ENCODE measurements at regions not wholly inside any gene's neighbourhood (a gene's known extent, or its start where the extent isn't known, plus 50 kb on each side); places are given as distances from the start of the nearest gene placed in this dataset.

- peak; percentile 60 for ATAC-seq
- H3K27ac ChIP-seq (ENCODE audit: low read length): peak overlapping the region; percentile 33; the same call in 1 of the 2 replicates
- TF ChIP-seq EZH2 (IDR thresholded peaks at IDR 0.05; ENCODE audit: low read length, unreplicated experiment): no peak
- TF ChIP-seq EZH2phosphoT487 (IDR thresholded peaks at IDR 0.05; ENCODE audit: borderline replicate concordance, low read length): no peak
- TF ChIP-seq, protein P1, sequence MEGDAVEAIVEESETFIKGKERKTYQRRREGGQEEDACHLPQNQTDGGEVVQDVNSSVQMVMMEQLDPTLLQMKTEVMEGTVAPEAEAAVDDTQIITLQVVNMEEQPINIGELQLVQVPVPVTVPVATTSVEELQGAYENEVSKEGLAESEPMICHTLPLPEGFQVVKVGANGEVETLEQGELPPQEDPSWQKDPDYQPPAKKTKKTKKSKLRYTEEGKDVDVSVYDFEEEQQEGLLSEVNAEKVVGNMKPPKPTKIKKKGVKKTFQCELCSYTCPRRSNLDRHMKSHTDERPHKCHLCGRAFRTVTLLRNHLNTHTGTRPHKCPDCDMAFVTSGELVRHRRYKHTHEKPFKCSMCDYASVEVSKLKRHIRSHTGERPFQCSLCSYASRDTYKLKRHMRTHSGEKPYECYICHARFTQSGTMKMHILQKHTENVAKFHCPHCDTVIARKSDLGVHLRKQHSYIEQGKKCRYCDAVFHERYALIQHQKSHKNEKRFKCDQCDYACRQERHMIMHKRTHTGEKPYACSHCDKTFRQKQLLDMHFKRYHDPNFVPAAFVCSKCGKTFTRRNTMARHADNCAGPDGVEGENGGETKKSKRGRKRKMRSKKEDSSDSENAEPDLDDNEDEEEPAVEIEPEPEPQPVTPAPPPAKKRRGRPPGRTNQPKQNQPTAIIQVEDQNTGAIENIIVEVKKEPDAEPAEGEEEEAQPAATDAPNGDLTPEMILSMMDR (conservative IDR thresholded peaks at IDR 0.05; ENCODE audit: low read depth, low read length): no peak
Observed at GRCh38 chr19:46932346-46932745, 71.5 kb downstream of the ARHGAP35 start.

DNA sequence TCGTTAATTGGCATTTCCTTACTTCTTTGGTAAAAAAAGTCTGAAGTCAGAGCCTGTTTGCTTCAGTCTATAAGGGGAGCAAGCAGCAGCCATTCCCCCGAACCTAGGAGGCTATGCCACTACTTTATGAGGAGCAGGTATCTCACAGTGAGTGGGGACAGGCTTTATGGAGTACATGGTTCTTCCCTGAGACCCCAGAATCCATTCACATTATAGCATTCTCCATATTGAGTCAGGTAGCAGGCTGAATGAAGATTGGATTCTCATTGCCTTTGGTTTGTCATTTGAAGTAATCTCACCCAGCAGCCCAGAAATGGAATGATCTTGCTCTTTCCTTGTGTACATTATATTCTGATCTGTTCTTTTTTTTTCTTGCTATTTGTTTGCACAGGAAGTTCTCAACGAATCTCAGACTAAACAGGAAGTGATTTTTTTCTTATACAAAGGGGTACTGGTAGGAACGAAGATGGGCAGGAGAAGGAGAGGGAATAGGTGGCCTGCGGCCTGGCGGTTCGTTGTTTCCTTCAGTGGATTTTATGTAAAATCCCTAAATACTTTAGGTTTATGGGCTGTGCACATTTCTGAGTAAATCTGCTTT is 74.4 kb downstream of the ARHGAP35 start:
- no peaks in the 10 kb centered on the region; the same call in 1 of the 2 replicates for H3K36me3 ChIP-seq (ENCODE audit: low read depth, low read length)
- H2AFZ ChIP-seq (ENCODE audit: low read length): no peak overlapping the region
- ChIA-PET CTCF (no interaction called here), POLR2A (ENCODE audit: unreplicated experiment) (no interaction called here)
- H3F3A ChIP-seq (ENCODE audit: low read length, unreplicated experiment): no peaks in the 10 kb centered on the region
- no peaks in the 10 kb centered on the region for H4K20me1 ChIP-seq (ENCODE audit: low read length)
- no TSS peak for BruUV-seq (replicated peaks)
- no peaks in the 10 kb centered on the region for H3K27me3 ChIP-seq (ENCODE audit: low read length)
- intact Hi-C loops (cut with micrococcal nuclease): no loop called here
- TF ChIP-seq, protein P1 (conservative IDR thresholded peaks at IDR 0.05; ENCODE audit: low read depth, low read length): no peak
- no peak for TF ChIP-seq EZH2 (IDR thresholded peaks at IDR 0.05; ENCODE audit: low read length, unreplicated experiment)
- no peak for TF ChIP-seq EZH2phosphoT487 (IDR thresholded peaks at IDR 0.05; ENCODE audit: borderline replicate concordance, low read length)
- H3K9me3 ChIP-seq (ENCODE audit: low read length): no peaks in the 10 kb centered on the region
- no peaks in the 10 kb centered on the region for H3K9me2 ChIP-seq (replicated peaks; ENCODE audit: low read length)
- peaks cover 22% of the 10 kb centered on the region for H3K4me1 ChIP-seq (ENCODE audit: insufficient read depth, low read length)
- peaks cover 69% of the 10 kb centered on the region for H3K79me2 ChIP-seq (ENCODE audit: low read length)
- H3K9ac ChIP-seq (ENCODE audit: low read length): no peak overlapping the region
- no peak for DNase-seq
- no peak overlapping the region for H3K27ac ChIP-seq (ENCODE audit: low read length)
- no peak overlapping the region for H3K4me2 ChIP-seq (ENCODE audit: low read length)
- no peak overlapping the region for H3K4me3 ChIP-seq (ENCODE audit: low read length)
- no peak for ATAC-seq

More at GRCh38 chr19:46932346-46932745, 71.5 kb downstream of the ARHGAP35 start:
- Histone ChIP-seq H3K4me3 (ENCODE audit: low read length) (no peak overlapping the region), H3K9me3 (ENCODE audit: low read length) (no peaks in the 10 kb centered on the region), H2AFZ (ENCODE audit: low read length) (no peak overlapping the region), H4K20me1 (ENCODE audit: low read length) (no peaks in the 10 kb centered on the region), H3K36me3 (ENCODE audit: low read depth, low read length) (no peaks in the 10 kb centered on the region; the same call in 1 of the 2 replicates), H3K9me2 (replicated peaks; ENCODE audit: low read length) (no peaks in the 10 kb centered on the region), H3K79me2 (ENCODE audit: low read length) (peaks cover 97% of the 10 kb centered on the region), H3F3A (ENCODE audit: low read length, unreplicated experiment) (no peaks in the 10 kb centered on the region), H3K9ac (ENCODE audit: low read length) (no peak overlapping the region), H3K4me2 (ENCODE audit: low read length) (peak overlapping the region; percentile 48; the same call in 1 of the 2 replicates), H3K4me1 (ENCODE audit: insufficient read depth, low read length) (peaks cover 34% of the 10 kb centered on the region), H3K27me3 (ENCODE audit: low read length) (no peaks in the 10 kb centered on the region)
- CTCF ChIA-PET: no interaction called here
- POLR2A ChIA-PET (ENCODE audit: unreplicated experiment): no interaction called here
- DNase-seq: peak; percentile 73
- intact Hi-C loops (cut with micrococcal nuclease): no loop called here
- BruUV-seq (replicated peaks): no TSS peak

GRCh38 chr19:46943150-46943946 is 76.3 kb upstream of the NPAS1 start:
- Histone ChIP-seq H3K4me3 (ENCODE audit: low read length) (no peak overlapping the region), H3K36me3 (ENCODE audit: low read depth, low read length) (no peaks in the 10 kb centered on the region), H2AFZ (ENCODE audit: low read length) (no peak overlapping the region), H3F3A (ENCODE audit: low read length, unreplicated experiment) (no peaks in the 10 kb centered on the region), H3K9me2 (replicated peaks; ENCODE audit: low read length) (no peaks in the 10 kb centered on the region), H3K27ac (ENCODE audit: low read length) (no peak overlapping the region), H3K4me1 (ENCODE audit: insufficient read depth, low read length) (no peaks in the 10 kb centered on the region), H3K79me2 (ENCODE audit: low read length) (peaks cover 32% of the 10 kb centered on the region; the same call in 1 of the 2 replicates), H4K20me1 (ENCODE audit: low read length) (no peaks in the 10 kb centered on the region), H3K27me3 (ENCODE audit: low read length) (no peaks in the 10 kb centered on the region), H3K9me3 (ENCODE audit: low read length) (no peaks in the 10 kb centered on the region), H3K4me2 (ENCODE audit: low read length) (no peak overlapping the region), H3K9ac (ENCODE audit: low read length) (no peak overlapping the region)
- intact Hi-C loops (cut with micrococcal nuclease): no loop called here
- ChIA-PET POLR2A (ENCODE audit: unreplicated experiment) (no interaction called here), CTCF (no interaction called here)
- ATAC-seq (no peak), DNase-seq (no peak)
- TF ChIP-seq EZH2phosphoT487 (IDR thresholded peaks at IDR 0.05; ENCODE audit: borderline replicate concordance, low read length) (no peak), EZH2 (IDR thresholded peaks at IDR 0.05; ENCODE audit: low read length, unreplicated experiment) (no peak)
- TF ChIP-seq, protein P1 (conservative IDR thresholded peaks at IDR 0.05; ENCODE audit: low read depth, low read length): no peak
- BruUV-seq (replicated peaks): no TSS peak

Data from PC-3 (cell line).